Stimulated activated naive CD4-positive, alpha-beta T cell treated with Interleukin-2 at 50 U/mL for 16 hours (primary cell): ENCODE measurements at regions not wholly inside any gene's neighbourhood (a gene's known extent, or its start where the extent isn't known, plus 50 kb on each side); places are given as distances from the start of the nearest gene placed in this dataset.

ENCODE experiments used
- DNase-seq: peaks from one replicate; lab custom pipeline; 2025; lab: John Stamatoyannopoulos, UW

- no peak for DNase-seq
These were observed 194.2 kb upstream of the CHD1 start for GRCh38 chr5:99122976-99123375.

- DNase-seq: no peak
These were observed 190.5 kb upstream of the CHD1 start for GRCh38 chr5:99119326-99119725.

DNA sequence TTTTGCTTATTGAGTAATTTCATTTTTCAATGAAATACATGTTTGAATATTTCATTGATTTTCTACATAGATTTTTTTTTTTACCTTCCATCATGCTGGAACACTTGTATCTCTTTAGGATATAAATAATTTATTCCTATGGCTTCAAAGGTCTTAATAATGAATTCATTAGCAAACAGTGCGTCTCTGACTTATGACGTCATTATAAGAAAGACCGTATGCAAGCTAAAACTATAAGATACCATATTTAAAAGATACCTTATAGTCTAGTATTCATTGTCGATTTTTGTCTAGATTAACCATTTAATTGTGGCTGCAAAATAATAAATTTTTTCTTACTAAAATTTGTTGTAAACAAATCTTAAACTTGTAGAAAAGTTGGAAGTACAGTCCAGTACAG is 187.7 kb upstream of the CHD1 start:
- DNase-seq: no peak

DNA sequence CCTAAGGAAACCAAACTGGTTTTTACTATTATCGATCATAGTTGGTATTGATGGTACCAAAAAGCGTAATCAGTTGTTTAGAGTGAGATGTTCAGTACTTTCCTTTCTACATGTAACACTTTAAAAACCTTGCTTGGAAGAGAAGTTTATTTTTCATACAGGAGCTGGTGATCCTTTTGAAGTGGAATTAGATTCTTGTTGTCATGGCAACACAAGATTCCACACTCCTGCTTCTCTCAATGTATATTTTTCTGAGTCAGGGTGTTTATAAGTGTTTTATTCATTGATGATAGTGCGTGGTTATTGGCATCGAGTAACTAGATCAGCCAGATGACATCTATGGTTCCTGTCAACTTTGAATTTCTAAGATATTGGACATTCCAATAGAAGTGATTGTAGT is 181.1 kb upstream of the CHD1 start:
- no peak for DNase-seq

DNA sequence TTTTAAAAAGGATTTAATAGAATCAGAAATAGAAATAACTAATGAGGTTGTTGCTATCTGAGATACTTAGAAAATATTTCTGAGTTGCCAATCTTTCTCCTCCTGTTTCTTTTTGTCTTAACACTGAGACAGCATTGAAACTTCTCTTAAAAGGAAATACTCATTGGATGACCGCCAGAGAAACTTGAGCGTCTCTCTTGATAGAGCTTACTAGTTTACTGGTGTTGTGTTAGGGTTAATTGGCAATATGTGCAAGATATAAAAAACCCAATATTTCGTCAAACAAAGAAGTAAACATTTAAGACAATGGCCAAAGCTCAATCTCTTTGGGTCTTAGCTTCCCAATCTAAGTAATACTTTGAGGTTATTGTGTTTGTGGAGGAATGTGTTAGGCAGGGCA is 176.4 kb upstream of the CHD1 start:
- no peak for DNase-seq

GRCh38 chr5:99104538-99105132 is 175.8 kb upstream of the CHD1 start:
- DNase-seq: no peak

DNA sequence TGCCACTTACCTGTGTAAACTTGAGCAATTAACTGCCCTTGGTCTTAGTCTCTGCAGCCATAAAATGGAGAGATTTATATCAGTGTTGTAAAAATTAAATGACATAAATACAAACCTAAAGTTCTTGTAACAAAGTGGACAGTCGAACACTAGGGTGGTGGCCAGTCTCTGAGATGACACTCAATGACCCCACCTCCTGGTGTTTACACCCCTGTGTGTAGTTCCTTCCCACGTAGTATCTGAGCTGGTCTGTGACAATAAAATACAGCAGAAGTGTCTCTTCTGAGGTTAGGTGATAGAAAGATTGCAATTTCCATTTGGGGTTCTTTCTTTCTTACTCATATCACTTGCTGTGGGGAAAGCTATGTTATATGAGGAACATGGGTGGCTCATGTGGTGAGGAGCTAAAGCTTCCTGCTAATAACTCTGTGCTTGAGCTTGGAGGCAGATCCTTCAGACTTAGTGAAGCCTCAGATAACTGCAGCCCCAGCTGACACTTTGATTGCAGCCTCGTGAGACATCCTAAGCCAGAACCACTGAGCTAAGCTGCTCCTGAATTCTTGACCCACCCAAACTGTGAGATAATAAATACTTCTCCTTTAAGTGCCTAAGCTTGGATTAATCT is 173.4 kb upstream of the CHD1 start:
- no peak for DNase-seq

DNA sequence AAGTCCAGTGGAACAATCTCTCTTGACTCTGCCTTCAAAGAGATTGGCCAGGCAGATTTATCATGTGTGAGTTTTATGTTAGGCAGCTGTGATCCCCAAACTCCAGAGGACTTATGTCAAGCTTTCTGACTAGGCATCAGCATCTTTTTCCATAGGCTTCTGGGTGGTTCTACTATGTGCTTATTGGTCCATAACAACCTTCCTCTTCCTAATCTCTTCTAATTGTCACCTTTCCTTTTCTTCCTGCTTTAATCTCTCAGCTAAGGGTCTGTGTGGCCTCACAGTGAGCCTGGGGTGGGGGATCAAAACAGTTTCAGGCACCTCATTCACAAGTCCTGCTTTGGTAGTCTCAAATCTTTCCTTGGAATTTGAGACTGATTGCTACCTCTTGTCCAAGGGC is 170.9 kb upstream of the CHD1 start:
- no peak for DNase-seq

DNA sequence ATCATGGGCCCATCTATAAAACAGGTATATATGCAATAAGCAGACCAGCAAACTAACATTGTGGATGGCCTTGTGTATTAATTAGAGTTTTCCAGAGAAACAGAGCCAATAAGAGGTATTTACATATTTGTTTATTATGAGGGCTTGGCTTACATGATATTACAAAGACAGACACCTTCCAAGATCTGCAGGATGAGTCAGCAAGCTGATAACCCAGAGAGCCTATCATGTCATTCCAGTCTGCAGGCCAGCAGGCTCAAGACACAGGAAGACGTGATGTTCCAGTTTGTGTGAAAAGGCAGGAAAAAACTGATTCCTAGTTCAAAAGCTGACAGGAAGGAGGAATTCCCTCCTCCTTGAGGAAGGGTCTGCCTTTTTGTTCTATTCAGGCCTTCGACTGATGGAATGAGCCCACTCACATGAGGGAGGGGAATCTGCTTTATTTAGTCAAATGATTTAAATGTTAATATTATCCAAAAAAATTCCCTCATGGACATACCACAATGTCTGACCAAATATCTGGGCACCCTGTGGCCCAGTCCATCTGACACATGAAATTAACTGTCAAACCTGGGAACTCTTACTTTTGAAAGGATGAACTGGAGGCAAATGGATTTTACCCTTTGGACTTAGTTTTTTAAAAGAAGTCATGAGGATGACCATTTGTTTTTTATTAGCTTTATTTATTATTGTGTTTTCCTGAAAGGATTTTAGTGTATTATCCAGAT is 161.2 kb upstream of the CHD1 start:
- DNase-seq: no peak

DNA sequence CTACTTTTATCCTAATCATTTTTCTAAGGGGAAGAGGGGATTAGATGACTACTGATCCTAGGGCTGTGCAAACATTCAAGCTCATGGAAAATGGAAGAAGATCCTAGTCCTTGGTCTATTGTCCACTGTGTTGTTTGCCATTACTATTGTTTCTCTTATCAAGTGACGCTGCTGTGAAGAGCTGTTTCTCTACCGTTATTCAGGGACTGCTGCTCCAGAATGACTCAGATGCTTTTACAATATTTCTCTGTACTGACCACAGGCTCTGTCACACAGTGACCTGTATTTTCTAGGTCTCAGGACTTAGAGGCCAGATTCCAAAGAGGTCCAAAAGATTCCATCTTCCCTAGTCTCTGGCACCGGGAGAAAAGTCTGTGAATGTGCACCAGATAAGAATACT is 159.5 kb upstream of the CHD1 start:
- DNase-seq: no peak

DNA sequence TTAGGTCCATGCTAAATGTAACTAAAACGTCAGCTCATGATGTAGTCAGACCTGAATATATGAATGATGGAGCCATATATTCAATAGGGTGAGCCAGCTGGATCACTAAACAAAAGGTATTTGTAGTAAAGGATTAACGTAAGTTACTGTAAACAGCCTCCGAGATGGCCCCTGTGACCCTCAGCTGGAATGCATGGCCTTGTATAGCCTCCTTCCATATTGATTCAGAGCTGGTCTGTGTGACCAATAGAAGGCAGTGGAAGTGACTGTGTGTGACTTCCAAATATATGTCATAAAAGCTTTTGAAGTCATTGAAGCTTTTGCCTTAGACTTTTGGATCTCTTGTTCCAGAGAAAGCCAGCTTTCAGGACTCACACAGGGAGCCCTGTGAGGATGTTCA is 154.4 kb upstream of the CHD1 start:
- DNase-seq: no peak

DNA sequence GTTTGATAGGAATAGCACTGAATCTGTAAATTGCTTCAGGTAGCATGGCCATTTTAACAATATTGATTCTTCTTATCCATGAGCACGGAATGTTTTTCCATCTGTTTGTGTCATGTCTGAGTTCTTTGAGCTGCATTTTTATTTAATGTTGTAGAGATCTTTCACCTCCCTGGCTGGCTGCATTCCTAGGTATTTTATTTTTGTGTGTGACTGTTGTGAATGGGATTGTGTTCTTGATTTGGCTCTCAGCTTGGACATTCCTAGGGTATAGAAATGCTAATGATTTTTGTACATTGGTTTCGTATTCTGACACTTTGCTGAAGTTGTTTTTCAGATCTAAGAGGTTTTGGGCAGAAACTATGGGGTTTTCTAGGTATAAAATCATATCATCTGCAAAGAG is 152.9 kb upstream of the CHD1 start:
- DNase-seq: no peak

GRCh38 chr5:99076723-99077640 is 148.2 kb upstream of the CHD1 start:
- DNase-seq: no peak

GRCh38 chr5:99072846-99073245 is 144.0 kb upstream of the CHD1 start:
- DNase-seq: no peak

- DNase-seq: no peak
These were observed 142.0 kb upstream of the CHD1 start for GRCh38 chr5:99070822-99071221.

GRCh38 chr5:99070362-99070761 is 141.6 kb upstream of the CHD1 start:
- no peak for DNase-seq

GRCh38 chr5:99068944-99069650 is 140.3 kb upstream of the CHD1 start:
- DNase-seq: no peak

DNA sequence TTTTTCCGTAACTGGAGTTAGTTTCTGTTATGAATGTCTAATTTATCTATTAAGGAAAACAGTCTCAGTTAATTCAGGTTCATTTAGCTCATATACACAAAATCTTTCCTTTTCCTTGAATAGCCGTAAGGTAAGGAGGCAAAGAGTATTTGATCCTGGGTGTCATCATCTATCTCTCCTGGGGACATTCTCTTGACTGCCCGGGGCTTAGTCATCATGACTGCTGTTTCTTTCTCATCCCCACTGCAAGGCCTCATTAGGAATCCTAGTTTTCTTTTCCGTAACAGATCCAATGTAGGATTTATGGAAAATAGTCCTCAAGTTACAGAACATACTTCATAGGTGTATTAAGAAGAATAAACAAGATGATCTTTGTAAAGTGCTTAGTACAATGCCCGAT is 134.9 kb upstream of the CHD1 start:
- DNase-seq: no peak

DNA sequence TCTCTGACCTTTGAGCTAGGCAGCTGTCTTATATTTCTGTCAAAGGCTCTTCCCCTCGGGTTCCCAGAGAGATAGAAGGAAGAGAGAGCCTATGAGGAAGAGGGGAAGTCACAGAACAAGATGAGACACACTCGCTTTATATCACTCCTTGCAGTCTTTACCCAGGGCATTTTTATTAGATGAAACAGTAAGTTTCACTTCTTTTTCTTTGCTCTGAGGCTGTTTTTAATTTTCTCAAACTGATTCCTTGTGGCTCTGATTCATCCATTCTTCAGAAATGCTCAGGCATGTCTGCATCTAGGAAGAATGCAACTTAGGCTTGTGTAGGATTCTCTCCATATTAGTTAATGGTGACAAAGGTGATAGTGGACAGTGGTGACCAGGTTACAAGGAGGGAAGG is 132.9 kb upstream of the CHD1 start:
- DNase-seq: no peak

- no peak for DNase-seq
These were observed 132.5 kb upstream of the CHD1 start for GRCh38 chr5:99061299-99061698.

GRCh38 chr5:99060306-99061261 is 131.8 kb upstream of the CHD1 start:
- peak; percentile 74 for DNase-seq
